GM19043 (cell line): ENCODE measurements at regions not wholly inside any gene's neighbourhood (a gene's known extent, or its start where the extent isn't known, plus 50 kb on each side); places are given as distances from the start of the nearest gene placed in this dataset.
"Not testable (repeated sequence)": the region's sequence is repeated elsewhere in the genome, so short reads cannot be mapped to it uniquely, and the experiment has no call there.

Experiments
- ATAC-seq: cut with Tn5 transposase; IDR thresholded peaks from one replicate; pipeline ENCODE4 v1.9.1; 2021; ENCODE audit warnings: low read depth; ENCODE audit not compliant: unreplicated experiment

- no peak for ATAC-seq
Observed at GRCh38 chr16:51310159-51310558, 159.1 kb upstream of the SALL1 start.

GRCh38 chr16:51306886-51307595 is 156.0 kb upstream of the SALL1 start:
- ATAC-seq: no peak

GRCh38 chr16:51306116-51306515 is 155.0 kb upstream of the SALL1 start:
- no peak for ATAC-seq

GRCh38 chr16:51305337-51305736 is 154.3 kb upstream of the SALL1 start:
- no peak for ATAC-seq

GRCh38 chr16:51302042-51302441 is 151.0 kb upstream of the SALL1 start:
- ATAC-seq: no peak

GRCh38 chr16:51298800-51299199 is 147.7 kb upstream of the SALL1 start:
- ATAC-seq: no peak

- ATAC-seq: no peak
Observed at GRCh38 chr16:51290442-51291285, 139.6 kb upstream of the SALL1 start.

- no peak for ATAC-seq
Observed at GRCh38 chr16:51289336-51289735, 138.3 kb upstream of the SALL1 start.

GRCh38 chr16:51287121-51287755 is 136.2 kb upstream of the SALL1 start:
- ATAC-seq: no peak

- ATAC-seq: no peak
Observed at GRCh38 chr16:51286272-51286671, 135.2 kb upstream of the SALL1 start.

GRCh38 chr16:51276336-51276735 is 125.3 kb upstream of the SALL1 start:
- no peak for ATAC-seq

- ATAC-seq: no peak
Observed at GRCh38 chr16:51272420-51272819, 121.3 kb upstream of the SALL1 start.

GRCh38 chr16:51271156-51271701 is 120.2 kb upstream of the SALL1 start:
- no peak for ATAC-seq

GRCh38 chr16:51268237-51268636 is 117.2 kb upstream of the SALL1 start:
- no peak for ATAC-seq

GRCh38 chr16:51267681-51268080 is 116.6 kb upstream of the SALL1 start:
- no peak for ATAC-seq

GRCh38 chr16:51262428-51262827 is 111.4 kb upstream of the SALL1 start:
- ATAC-seq: no peak

- ATAC-seq: no peak
Observed at GRCh38 chr16:51261919-51262318, 110.8 kb upstream of the SALL1 start.

GRCh38 chr16:51255349-51255972 is 104.4 kb upstream of the SALL1 start:
- ATAC-seq: no peak

GRCh38 chr16:51254390-51254789 is 103.3 kb upstream of the SALL1 start:
- ATAC-seq: not testable (repeated sequence)

- ATAC-seq: no peak
Observed at GRCh38 chr16:51248217-51248616, 97.1 kb upstream of the SALL1 start.

GRCh38 chr16:51245658-51245995 is 94.6 kb upstream of the SALL1 start:
- no peak for ATAC-seq
